Epithelial cell of esophagus (primary cell): ENCODE measurements at regions not wholly inside any gene's neighbourhood (a gene's known extent, or its start where the extent isn't known, plus 50 kb on each side); places are given as distances from the start of the nearest gene placed in this dataset.

Experiments used
- DNase-seq: peaks from one replicate; pipeline ENCODE4 v3.0.0; 2010; ENCODE audit warnings: low read depth
- H3K4me3 ChIP-seq: 2 replicates; pipeline ENCODE4 v1.5.1; 2011; ENCODE audit warnings: mild to moderate bottlenecking, low read length, control low read depth
- TF ChIP-seq, protein P1 (sequence below): IDR thresholded peaks from 2 replicates; pipeline ENCODE4 v1.5.1; 2011; ENCODE audit warnings: low read depth, mild to moderate bottlenecking, low read length, control low read depth, inconsistent platforms; ENCODE audit not compliant: insufficient read depth; ENCODE audit errors: missing control alignments

GRCh38 chr2:176984987-176985386 is 227.6 kb upstream of the HNRNPA3 start:
- TF ChIP-seq, protein P1, sequence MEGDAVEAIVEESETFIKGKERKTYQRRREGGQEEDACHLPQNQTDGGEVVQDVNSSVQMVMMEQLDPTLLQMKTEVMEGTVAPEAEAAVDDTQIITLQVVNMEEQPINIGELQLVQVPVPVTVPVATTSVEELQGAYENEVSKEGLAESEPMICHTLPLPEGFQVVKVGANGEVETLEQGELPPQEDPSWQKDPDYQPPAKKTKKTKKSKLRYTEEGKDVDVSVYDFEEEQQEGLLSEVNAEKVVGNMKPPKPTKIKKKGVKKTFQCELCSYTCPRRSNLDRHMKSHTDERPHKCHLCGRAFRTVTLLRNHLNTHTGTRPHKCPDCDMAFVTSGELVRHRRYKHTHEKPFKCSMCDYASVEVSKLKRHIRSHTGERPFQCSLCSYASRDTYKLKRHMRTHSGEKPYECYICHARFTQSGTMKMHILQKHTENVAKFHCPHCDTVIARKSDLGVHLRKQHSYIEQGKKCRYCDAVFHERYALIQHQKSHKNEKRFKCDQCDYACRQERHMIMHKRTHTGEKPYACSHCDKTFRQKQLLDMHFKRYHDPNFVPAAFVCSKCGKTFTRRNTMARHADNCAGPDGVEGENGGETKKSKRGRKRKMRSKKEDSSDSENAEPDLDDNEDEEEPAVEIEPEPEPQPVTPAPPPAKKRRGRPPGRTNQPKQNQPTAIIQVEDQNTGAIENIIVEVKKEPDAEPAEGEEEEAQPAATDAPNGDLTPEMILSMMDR, result no peak
- no peak overlapping the region for H3K4me3 ChIP-seq
- DNase-seq, result no peak

DNA sequence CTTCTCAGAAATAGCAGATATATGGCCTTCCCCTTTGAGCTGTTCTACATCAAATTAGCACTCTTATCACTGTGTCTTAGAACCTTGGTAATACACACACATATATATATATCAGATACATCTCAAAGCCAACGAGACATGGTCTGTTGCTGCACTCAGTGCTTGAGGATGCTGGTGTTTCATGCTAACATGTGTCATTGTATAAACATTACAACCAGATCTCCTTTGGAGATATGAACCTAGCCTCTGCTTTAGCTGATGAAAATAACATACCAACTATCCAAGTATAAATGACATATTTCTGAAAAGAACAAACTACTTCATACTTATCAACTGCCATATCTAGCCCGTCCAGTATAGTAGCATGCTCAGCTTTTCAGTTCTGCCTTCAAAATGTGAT is 226.7 kb upstream of the HNRNPA3 start:
- DNase-seq, result no peak
- H3K4me3 ChIP-seq, result no peak overlapping the region
- TF ChIP-seq, protein P1, result no peak

- H3K4me3 ChIP-seq, result no peak overlapping the region
- TF ChIP-seq, protein P1, result no peak
- DNase-seq, result no peak
Measured at GRCh38 chr2:176986487-176986886, 226.1 kb upstream of the HNRNPA3 start.

DNA sequence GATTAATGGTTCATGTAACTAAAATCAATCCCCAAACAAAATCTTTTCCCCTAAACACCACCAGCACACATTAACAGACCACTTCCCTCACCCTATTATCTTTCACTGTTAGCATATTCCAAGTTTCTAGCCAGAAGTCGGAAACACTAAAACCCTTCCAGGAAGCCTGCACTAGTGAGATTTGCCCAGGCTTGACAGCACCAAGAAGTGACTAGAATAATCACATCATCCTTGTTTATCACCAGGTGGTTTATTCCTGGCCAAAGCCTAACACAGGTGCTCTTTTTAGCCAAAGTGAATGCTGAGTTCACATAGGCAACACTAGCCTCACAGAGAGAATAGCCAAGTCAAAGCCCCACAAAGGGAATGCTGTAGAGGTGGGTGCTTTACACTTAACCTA is 221.2 kb upstream of the HNRNPA3 start:
- TF ChIP-seq, protein P1, result no peak
- no peak for DNase-seq
- H3K4me3 ChIP-seq, result no peak overlapping the region

DNA sequence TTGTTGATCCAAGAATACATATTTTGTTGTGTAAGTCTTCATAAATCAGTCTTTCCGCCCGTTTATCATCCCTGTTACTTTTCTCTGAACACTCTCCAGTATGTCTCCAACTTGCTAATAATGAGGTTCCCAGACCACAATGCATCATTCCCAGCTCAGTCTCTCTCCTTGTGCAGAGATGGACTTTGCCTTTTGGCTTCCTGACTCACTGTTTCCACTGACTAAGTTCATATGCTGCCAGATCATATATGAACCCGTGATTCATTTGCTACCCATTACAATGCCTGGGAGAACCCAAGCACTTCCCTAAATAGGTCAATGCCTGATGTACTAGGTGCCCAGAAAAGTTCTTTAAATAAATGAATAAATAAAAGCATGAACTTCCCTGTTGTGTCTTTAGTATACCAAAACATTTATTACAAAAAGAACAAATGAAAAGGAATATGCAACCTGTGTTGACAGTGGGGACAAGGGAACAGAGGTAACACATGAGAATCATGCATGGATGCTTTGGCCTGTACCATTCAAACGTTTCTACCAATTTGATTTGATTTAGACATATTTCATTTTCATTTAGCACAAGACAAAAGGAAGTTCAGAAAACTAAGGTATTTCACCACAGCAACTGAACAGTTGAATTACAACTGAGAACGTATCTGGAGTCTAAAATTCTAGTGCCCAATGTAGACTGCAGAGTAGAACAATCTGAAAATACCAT is 215.4 kb upstream of the HNRNPA3 start:
- TF ChIP-seq, protein P1, result no peak
- no peak overlapping the region for H3K4me3 ChIP-seq
- DNase-seq, result peak; percentile 59

- no peak for DNase-seq
- H3K4me3 ChIP-seq, result no peak overlapping the region
- TF ChIP-seq, protein P1, result no peak
Measured at GRCh38 chr2:176997792-176998169, 214.8 kb upstream of the HNRNPA3 start.

DNA sequence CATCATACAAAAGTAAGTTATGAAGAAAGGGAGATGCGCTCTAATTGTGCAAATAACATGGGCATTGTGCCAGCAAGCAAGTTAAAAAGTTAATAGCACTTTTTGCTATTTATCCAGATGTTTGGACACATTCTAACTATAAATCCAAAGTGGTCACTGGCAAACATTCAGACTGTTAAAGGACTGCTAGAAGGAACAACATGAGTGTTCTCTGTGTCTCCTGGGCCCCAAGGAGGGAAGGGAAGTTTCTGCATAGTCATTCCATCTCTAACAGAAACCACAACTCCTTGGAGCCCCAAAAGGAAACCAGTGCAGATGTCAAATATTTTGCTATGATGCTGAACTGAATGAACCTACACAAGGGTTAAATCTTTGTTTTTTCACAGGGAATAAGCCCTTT is 213.3 kb upstream of the HNRNPA3 start:
- no peak for DNase-seq
- TF ChIP-seq, protein P1, result no peak
- no peak overlapping the region for H3K4me3 ChIP-seq
